HEK293 (cell line): ENCODE measurements at regions not wholly inside any gene's neighbourhood (a gene's known extent, or its start where the extent isn't known, plus 50 kb on each side); places are given as distances from the start of the nearest gene placed in this dataset.

ENCODE experiments used
- CTCF ChIA-PET: fragments of 350-600 bp; formaldehyde crosslinking; extraction: SDS; loops from one replicate; lab custom pipeline; 2021; ENCODE audit warnings: antibody characterized with exemption; lab: Yijun Ruan, JAX
- POLR2A ChIA-PET: fragments of 300-600 bp; formaldehyde crosslinking; extraction: SDS; loops from one replicate; lab custom pipeline; 2020; ENCODE audit warnings: antibody characterized with exemption, inconsistent platforms; lab: Yijun Ruan, JAX
- H3K27ac ChIP-seq: fragments of 200-500 bp; sonication (Bioruptor generic); 2 replicates; pipeline ENCODE4 v1.5.1; 2014; ENCODE audit warnings: low read depth, low read length, control low read depth, inconsistent platforms; ENCODE audit errors: extremely low read depth
- H3K36me3 ChIP-seq, 2 experiments: fragments of 200-500 bp in 1 of 2; sonication (Bioruptor generic) in 1 of 2; 1 replicate in 1 of 2; 2 replicates in 1 of 2; pipeline ENCODE4 v1.5.1; 2014 to 2017; ENCODE audit warnings: inconsistent platforms in 2 of 2, low read length in 2 of 2; ENCODE audit not compliant: control insufficient read depth in 2 of 2, insufficient read depth in 1 of 2
- H3K4me1 ChIP-seq: fragments of 200-500 bp; sonication (Bioruptor generic); 2 replicates; pipeline ENCODE4 v1.5.1; 2014; ENCODE audit warnings: mild to moderate bottlenecking, low read length, inconsistent platforms; ENCODE audit not compliant: control insufficient read depth, insufficient read depth
- H3K4me3 ChIP-seq: 2 replicates; pipeline ENCODE4 v1.5.1; 2011; ENCODE audit warnings: low read depth, mild to moderate bottlenecking, control low read depth, low read length, moderate library complexity
- H3K9me3 ChIP-seq: fragments of 200-500 bp; sonication (Bioruptor generic); 2 replicates; pipeline ENCODE4 v1.5.1; 2014; ENCODE audit warnings: low read depth, low read length, inconsistent platforms; ENCODE audit not compliant: control insufficient read depth, insufficient read depth
- BCL6B ChIP-seq: fragments of 450-650 bp; formaldehyde crosslinking; IDR thresholded peaks from 2 replicates; pipeline ENCODE4 v1.5.1; 2017; ENCODE audit warnings: missing biosample characterization, missing genetic modification characterization
- GLIS1 ChIP-seq: fragments of 450-650 bp; formaldehyde crosslinking; IDR thresholded peaks from 2 replicates; pipeline ENCODE4 v1.5.1; 2016; ENCODE audit warnings: missing biosample characterization, missing genetic modification characterization
- PRDM6 ChIP-seq: fragments of 450-650 bp; formaldehyde crosslinking; IDR thresholded peaks from 2 replicates; pipeline ENCODE4 v1.5.1; 2017; ENCODE audit warnings: missing biosample characterization, missing genetic modification characterization
- SP3 ChIP-seq: fragments of 450-650 bp; formaldehyde crosslinking; IDR thresholded peaks from 2 replicates; pipeline ENCODE4 v1.5.1; 2016; ENCODE audit warnings: missing biosample characterization, missing genetic modification characterization
- ZBTB21 ChIP-seq: fragments of 450-650 bp; formaldehyde crosslinking; IDR thresholded peaks from 2 replicates; pipeline ENCODE4 v1.5.1; 2017; ENCODE audit warnings: missing biosample characterization, missing genetic modification characterization
- ZEB2 ChIP-seq: fragments of 450-650 bp; formaldehyde crosslinking; IDR thresholded peaks from 2 replicates; pipeline ENCODE4 v1.5.1; 2016; ENCODE audit warnings: missing biosample characterization, missing genetic modification characterization
- ZNF133 ChIP-seq: fragments of 450-650 bp; formaldehyde crosslinking; IDR thresholded peaks from 2 replicates; pipeline ENCODE4 v1.5.1; 2016; ENCODE audit warnings: missing biosample characterization, missing genetic modification characterization
- ZNF169 ChIP-seq: fragments of 450-650 bp; formaldehyde crosslinking; IDR thresholded peaks from 2 replicates; pipeline ENCODE4 v1.5.1; 2016; ENCODE audit warnings: missing biosample characterization, missing genetic modification characterization
- ZNF175 ChIP-seq: fragments of 450-650 bp; formaldehyde crosslinking; IDR thresholded peaks from 2 replicates; pipeline ENCODE4 v1.5.1; 2016; ENCODE audit warnings: missing biosample characterization, missing genetic modification characterization
- ZNF223 ChIP-seq: fragments of 450-650 bp; formaldehyde crosslinking; IDR thresholded peaks from 2 replicates; pipeline ENCODE4 v1.5.1; 2016; ENCODE audit warnings: missing biosample characterization, missing genetic modification characterization
- ZNF292 ChIP-seq: fragments of 450-650 bp; formaldehyde crosslinking; IDR thresholded peaks from 2 replicates; pipeline ENCODE4 v1.5.1; 2016; ENCODE audit warnings: low read depth, missing biosample characterization, missing genetic modification characterization, borderline replicate concordance
- ZNF350 ChIP-seq: fragments of 450-650 bp; formaldehyde crosslinking; IDR thresholded peaks from 2 replicates; pipeline ENCODE4 v1.5.0; 2017; ENCODE audit warnings: missing biosample characterization, mild to moderate bottlenecking, missing genetic modification characterization
- ZNF391 ChIP-seq: fragments of 450-650 bp; formaldehyde crosslinking; IDR thresholded peaks from 2 replicates; pipeline ENCODE4 v1.5.1; 2016; ENCODE audit warnings: low read depth, missing biosample characterization, missing genetic modification characterization, borderline replicate concordance
- ZNF394 ChIP-seq: fragments of 450-650 bp; formaldehyde crosslinking; IDR thresholded peaks from 2 replicates; pipeline ENCODE4 v1.5.1; 2016; ENCODE audit warnings: missing biosample characterization, missing genetic modification characterization, mild to moderate bottlenecking, moderate library complexity, borderline replicate concordance
- ZNF404 ChIP-seq: fragments of 450-650 bp; formaldehyde crosslinking; IDR thresholded peaks from 2 replicates; pipeline ENCODE4 v1.5.1; 2017; ENCODE audit warnings: missing biosample characterization, missing genetic modification characterization
- ZNF488 ChIP-seq: fragments of 450-650 bp; formaldehyde crosslinking; IDR thresholded peaks from 2 replicates; pipeline ENCODE4 v1.5.1; 2016; ENCODE audit warnings: missing biosample characterization, missing genetic modification characterization
- ZNF501 ChIP-seq: fragments of 450-650 bp; formaldehyde crosslinking; IDR thresholded peaks from 2 replicates; pipeline ENCODE4 v1.5.1; 2016; ENCODE audit warnings: missing biosample characterization, missing genetic modification characterization
- ZNF561 ChIP-seq: fragments of 450-650 bp; IDR thresholded peaks from 2 replicates; pipeline ENCODE4 v1.5.1; 2018; ENCODE audit warnings: missing biosample characterization, missing genetic modification characterization, borderline replicate concordance
- ZNF600 ChIP-seq: fragments of 450-650 bp; formaldehyde crosslinking; IDR thresholded peaks from 2 replicates; pipeline ENCODE4 v1.5.1; 2016; ENCODE audit warnings: missing biosample characterization, missing genetic modification characterization
- ZNF639 ChIP-seq: fragments of 450-650 bp; formaldehyde crosslinking; IDR thresholded peaks from 2 replicates; pipeline ENCODE4 v1.5.1; 2016; ENCODE audit warnings: missing biosample characterization, missing genetic modification characterization
- ZNF645 ChIP-seq: fragments of 450-650 bp; formaldehyde crosslinking; IDR thresholded peaks from 2 replicates; pipeline ENCODE4; 2016; ENCODE audit warnings: missing biosample characterization, missing genetic modification characterization
- ZNF776 ChIP-seq: fragments of 450-650 bp; formaldehyde crosslinking; IDR thresholded peaks from 2 replicates; pipeline ENCODE4 v1.5.0; 2017; ENCODE audit warnings: missing biosample characterization, missing genetic modification characterization, borderline replicate concordance
- ZNF791 ChIP-seq: fragments of 450-650 bp; formaldehyde crosslinking; IDR thresholded peaks from 2 replicates; pipeline ENCODE4 v1.5.1; 2016; ENCODE audit warnings: missing biosample characterization, missing genetic modification characterization

- H3K4me3 ChIP-seq: no peak overlapping the region
These were observed 404.7 kb downstream of the TLE4 start for GRCh38 chr9:79976257-79977073.

GRCh38 chr9:79975621-79976256 is 404.0 kb downstream of the TLE4 start:
- Histone ChIP-seq H3K27ac (no peak overlapping the region), H3K4me1 (no peaks in the 10 kb centered on the region), H3K4me3 (no peak overlapping the region)
- TF ChIP-seq ZNF776 (tag by site-specific recombination) (no peak), ZEB2 (tag by site-specific recombination) (no peak), SP3 (tag by site-specific recombination) (no peak), ZNF639 (no peak), PRDM6 (tag by site-specific recombination) (no peak), ZNF645 (tag by site-specific recombination) (no peak), ZNF394 (tag by site-specific recombination) (no peak), ZNF350 (tag by site-specific recombination) (no peak), ZNF175 (tag by site-specific recombination) (no peak), ZNF791 (tag by site-specific recombination) (no peak), ZNF169 (tag by site-specific recombination) (no peak), ZNF561 (tag by site-specific recombination) (no peak), ZNF600 (tag by site-specific recombination) (no peak), ZNF133 (tag by site-specific recombination) (no peak), BCL6B (tag by site-specific recombination) (no peak), ZNF391 (tag by site-specific recombination) (no peak), ZNF223 (tag by site-specific recombination) (no peak), ZBTB21 (tag by site-specific recombination) (no peak), ZNF501 (tag by site-specific recombination) (no peak)
- TF ChIP-seq, all 188 proteins: peak for 0
- ChIA-PET CTCF (interaction anchor here (0.9 kb wide), 1 partner anchor 15 kb away, joined by 3 read pairs; no protein-coding TSS in a partner anchor), POLR2A (no interaction called here)
- H3K9me3 ChIP-seq: no peaks in the 10 kb centered on the region
- H3K36me3 ChIP-seq: no peaks in the 10 kb centered on the region

More at GRCh38 chr9:79976257-79977073, 404.7 kb downstream of the TLE4 start:
- ChIA-PET CTCF (interaction anchor here (0.6 to 0.9 kb wide), 2 partner anchors 14 to 692 kb away, joined by 3 read pairs; no protein-coding TSS in a partner anchor), POLR2A (interaction anchor here (0.7 kb wide), 1 partner anchor 181 kb away, joined by 3 read pairs; no protein-coding TSS in a partner anchor)
- no peaks in the 10 kb centered on the region for H3K36me3 ChIP-seq
- TF ChIP-seq ZNF488 (no peak), ZNF292 (no peak), ZNF404 (tag by site-specific recombination) (no peak), GLIS1 (tag by site-specific recombination) (no peak)
- no peak overlapping the region for H3K27ac ChIP-seq
- H3K4me1 ChIP-seq: no peaks in the 10 kb centered on the region
- no peaks in the 10 kb centered on the region for H3K9me3 ChIP-seq
